ENCODE measurements at regions not wholly inside any gene's neighbourhood (a gene's known extent, or its start where the extent isn't known, plus 50 kb on each side); places are given as distances from the start of the nearest gene placed in this dataset.

GRCh38 chr4:58225460-58225859 is 1115.3 kb upstream of the IGFBP7 start:
- H3K36me3 Mint-ChIP-seq = no peaks in the 10 kb centered on the region
- H3K4me3 Mint-ChIP-seq = no peak overlapping the region
- peaks cover 17% of the 10 kb centered on the region for H3K9me3 Mint-ChIP-seq
- no peaks in the 10 kb centered on the region for H3K4me1 Mint-ChIP-seq
- no peak for DNase-seq (ENCODE audit: low spot score in 2 of 2)
- no peak overlapping the region for H3K27ac Mint-ChIP-seq
- no peak for ATAC-seq (ENCODE audit: low read depth)
- H3K27me3 Mint-ChIP-seq = no peaks in the 10 kb centered on the region

- DNase-seq (ENCODE audit: low spot score in 2 of 2) (no peak), ATAC-seq (ENCODE audit: low read depth) (no peak)
- H3K4me1 Mint-ChIP-seq = no peaks in the 10 kb centered on the region
- peaks cover 14% of the 10 kb centered on the region for H3K9me3 Mint-ChIP-seq
- no peak overlapping the region for H3K4me3 Mint-ChIP-seq
- H3K36me3 Mint-ChIP-seq = no peaks in the 10 kb centered on the region
- H3K27me3 Mint-ChIP-seq = no peaks in the 10 kb centered on the region
- H3K27ac Mint-ChIP-seq = no peak overlapping the region
These were observed 1109.0 kb upstream of the IGFBP7 start for GRCh38 chr4:58219179-58219578.

- no peak overlapping the region for H3K4me3 Mint-ChIP-seq
- no peak for DNase-seq (ENCODE audit: low spot score in 2 of 2)
- peaks cover 9% of the 10 kb centered on the region for H3K9me3 Mint-ChIP-seq
- no peak overlapping the region for H3K27ac Mint-ChIP-seq
- H3K27me3 Mint-ChIP-seq = no peaks in the 10 kb centered on the region
- no peaks in the 10 kb centered on the region for H3K4me1 Mint-ChIP-seq
- no peaks in the 10 kb centered on the region for H3K36me3 Mint-ChIP-seq
- ATAC-seq (ENCODE audit: low read depth) = no peak
These were observed 1106.3 kb upstream of the IGFBP7 start for GRCh38 chr4:58216461-58216860.

GRCh38 chr4:58214376-58214775 is 1104.2 kb upstream of the IGFBP7 start:
- no peaks in the 10 kb centered on the region for H3K27me3 Mint-ChIP-seq
- H3K9me3 Mint-ChIP-seq = peaks cover 6% of the 10 kb centered on the region
- ATAC-seq (ENCODE audit: low read depth) = no peak
- H3K4me1 Mint-ChIP-seq = no peaks in the 10 kb centered on the region
- DNase-seq (ENCODE audit: low spot score in 2 of 2) = no peak
- no peak overlapping the region for H3K4me3 Mint-ChIP-seq
- H3K27ac Mint-ChIP-seq = no peak overlapping the region
- no peaks in the 10 kb centered on the region for H3K36me3 Mint-ChIP-seq

DNA sequence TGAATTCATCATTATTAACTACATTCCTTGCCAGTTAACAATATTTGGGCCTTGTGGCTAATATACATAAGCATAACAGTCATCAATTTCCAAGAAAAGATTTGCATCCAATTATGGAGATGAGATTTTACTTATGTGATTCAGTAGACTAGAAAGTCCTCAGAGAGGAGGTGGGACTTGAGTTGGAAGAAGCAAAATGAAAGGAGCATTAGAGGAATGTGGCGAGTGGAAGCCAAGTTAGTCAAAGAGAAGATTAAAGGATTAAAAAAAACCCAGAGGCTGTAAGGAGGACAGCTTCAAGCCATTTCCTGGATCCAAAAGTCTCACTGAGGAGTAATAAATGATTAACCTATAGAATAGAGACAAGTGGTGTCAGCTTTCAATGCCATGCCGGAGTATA is 1099.4 kb upstream of the IGFBP7 start:
- H3K9me3 Mint-ChIP-seq = peaks cover 3% of the 10 kb centered on the region
- H3K27ac Mint-ChIP-seq = no peak overlapping the region
- no peaks in the 10 kb centered on the region for H3K36me3 Mint-ChIP-seq
- no peaks in the 10 kb centered on the region for H3K27me3 Mint-ChIP-seq
- H3K4me3 Mint-ChIP-seq = no peak overlapping the region
- H3K4me1 Mint-ChIP-seq = no peaks in the 10 kb centered on the region
- ATAC-seq (ENCODE audit: low read depth) (no peak), DNase-seq (ENCODE audit: low spot score in 2 of 2) (no peak)

DNA sequence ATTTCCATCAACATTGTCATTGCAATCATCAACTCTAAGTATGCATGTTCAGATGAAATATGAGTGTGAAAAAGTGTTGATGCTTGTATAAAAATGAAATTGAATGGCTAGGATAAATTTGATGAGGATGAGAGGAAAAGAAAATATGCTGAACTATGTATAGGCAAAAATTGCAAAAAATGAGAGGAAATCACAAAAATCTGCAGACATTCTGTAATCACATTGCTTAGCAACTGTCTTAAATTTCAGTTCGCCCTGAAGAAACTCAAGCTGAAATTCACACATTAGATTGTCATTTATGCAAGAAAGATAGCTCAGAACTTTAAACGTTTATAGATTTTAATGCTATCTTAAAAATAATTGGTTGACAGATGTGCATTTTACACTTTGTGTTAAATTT is 1098.8 kb upstream of the IGFBP7 start:
- Mint-ChIP-seq H3K4me3 (no peak overlapping the region), H3K27me3 (no peaks in the 10 kb centered on the region), H3K36me3 (no peaks in the 10 kb centered on the region), H3K4me1 (no peaks in the 10 kb centered on the region), H3K9me3 (peaks cover 2% of the 10 kb centered on the region), H3K27ac (no peak overlapping the region)
- no peak for ATAC-seq (ENCODE audit: low read depth)
- no peak for DNase-seq (ENCODE audit: low spot score in 2 of 2)

GRCh38 chr4:58205446-58206235 is 1095.5 kb upstream of the IGFBP7 start:
- ATAC-seq (ENCODE audit: low read depth) = no peak
- H3K36me3 Mint-ChIP-seq = no peaks in the 10 kb centered on the region
- no peaks in the 10 kb centered on the region for H3K27me3 Mint-ChIP-seq
- H3K27ac Mint-ChIP-seq = no peak overlapping the region
- DNase-seq (ENCODE audit: low spot score in 2 of 2) = no peak
- no peaks in the 10 kb centered on the region for H3K4me1 Mint-ChIP-seq
- no peak overlapping the region for H3K4me3 Mint-ChIP-seq
- peaks cover 1% of the 10 kb centered on the region for H3K9me3 Mint-ChIP-seq

GRCh38 chr4:58192217-58192616 is 1082.0 kb upstream of the IGFBP7 start:
- Mint-ChIP-seq H3K4me3 (no peak overlapping the region), H3K27ac (no peak overlapping the region), H3K4me1 (no peaks in the 10 kb centered on the region), H3K9me3 (peaks cover 9% of the 10 kb centered on the region), H3K27me3 (no peaks in the 10 kb centered on the region), H3K36me3 (no peaks in the 10 kb centered on the region)
- no peak for ATAC-seq (ENCODE audit: low read depth)
- no peak for DNase-seq (ENCODE audit: low spot score in 2 of 2)

DNA sequence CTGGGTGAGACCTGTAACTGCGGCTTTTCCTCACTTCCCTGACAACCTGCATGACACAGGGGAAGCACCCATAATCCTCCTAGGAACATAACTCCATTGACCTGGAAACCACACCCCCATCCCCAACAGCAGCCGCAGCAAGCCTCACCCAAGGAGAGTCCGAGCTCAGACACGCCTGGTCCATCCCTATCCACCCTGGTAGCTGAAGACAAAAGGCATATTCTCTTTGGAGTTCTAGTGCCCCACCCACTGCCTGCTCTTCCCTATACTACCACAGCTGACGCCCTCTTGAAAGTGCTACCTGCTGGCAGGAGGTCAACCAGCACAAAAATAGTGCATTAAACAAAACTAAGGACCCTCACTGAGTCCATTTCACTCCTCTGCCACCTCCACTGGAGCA is 1080.9 kb upstream of the IGFBP7 start:
- Mint-ChIP-seq H3K36me3 (no peaks in the 10 kb centered on the region), H3K4me3 (no peak overlapping the region), H3K27ac (no peak overlapping the region), H3K27me3 (no peaks in the 10 kb centered on the region), H3K4me1 (no peaks in the 10 kb centered on the region), H3K9me3 (peaks cover 7% of the 10 kb centered on the region)
- DNase-seq (ENCODE audit: low spot score in 2 of 2) = no peak
- no peak for ATAC-seq (ENCODE audit: low read depth)

DNA sequence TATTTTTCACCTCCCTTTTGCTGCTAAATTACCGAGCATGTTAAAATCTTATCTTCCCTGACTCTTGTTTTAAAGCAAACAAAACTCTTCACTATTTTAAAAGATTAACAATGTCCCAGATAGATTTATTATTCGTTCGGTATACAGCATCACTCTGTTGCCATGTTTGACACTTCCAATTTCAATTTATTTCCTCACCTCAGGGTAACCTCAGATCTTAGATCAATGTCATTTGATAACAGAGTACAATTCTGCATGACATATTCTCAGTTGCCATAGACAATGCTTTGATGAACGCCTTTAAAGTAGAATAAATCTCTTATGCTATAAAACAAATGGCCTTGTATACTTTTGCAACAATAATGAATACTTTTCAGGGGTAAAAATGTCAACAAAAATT is 1078.1 kb upstream of the IGFBP7 start:
- H3K36me3 Mint-ChIP-seq = no peaks in the 10 kb centered on the region
- H3K4me3 Mint-ChIP-seq = no peak overlapping the region
- no peaks in the 10 kb centered on the region for H3K4me1 Mint-ChIP-seq
- H3K27ac Mint-ChIP-seq = no peak overlapping the region
- H3K27me3 Mint-ChIP-seq = no peaks in the 10 kb centered on the region
- DNase-seq (ENCODE audit: low spot score in 2 of 2) = no peak
- peaks cover 10% of the 10 kb centered on the region for H3K9me3 Mint-ChIP-seq
- ATAC-seq (ENCODE audit: low read depth) = no peak

DNA sequence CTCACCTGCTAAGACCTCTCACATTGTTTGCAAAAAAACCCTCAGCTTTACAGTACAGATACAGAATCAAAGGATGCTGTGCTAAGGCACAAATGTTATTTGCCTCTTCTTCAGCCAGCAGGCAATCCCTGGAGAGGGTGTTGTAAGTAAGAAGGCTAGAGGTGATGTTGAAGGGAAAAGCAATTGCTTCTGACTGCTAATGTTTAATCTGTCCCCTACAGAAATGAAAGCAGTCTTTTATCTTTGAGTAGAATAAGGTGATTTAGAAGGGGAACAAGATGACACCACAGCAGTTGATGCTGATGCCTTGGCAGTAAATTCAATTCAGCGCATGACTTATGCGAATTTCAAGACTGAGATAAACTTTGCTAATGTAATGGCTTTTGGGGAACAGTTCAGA is 1064.8 kb upstream of the IGFBP7 start:
- H3K27ac Mint-ChIP-seq = no peak overlapping the region
- DNase-seq (ENCODE audit: low spot score in 2 of 2) (no peak), ATAC-seq (ENCODE audit: low read depth) (no peak)
- peaks cover 3% of the 10 kb centered on the region for H3K9me3 Mint-ChIP-seq
- H3K27me3 Mint-ChIP-seq = no peaks in the 10 kb centered on the region
- no peak overlapping the region for H3K4me3 Mint-ChIP-seq
- H3K4me1 Mint-ChIP-seq = no peaks in the 10 kb centered on the region
- H3K36me3 Mint-ChIP-seq = no peaks in the 10 kb centered on the region

GRCh38 chr4:58166490-58166889 is 1056.3 kb upstream of the IGFBP7 start:
- no peak for ATAC-seq (ENCODE audit: low read depth)
- Mint-ChIP-seq H3K27me3 (no peaks in the 10 kb centered on the region), H3K9me3 (peaks cover 7% of the 10 kb centered on the region), H3K36me3 (no peaks in the 10 kb centered on the region), H3K4me3 (no peak overlapping the region), H3K4me1 (no peaks in the 10 kb centered on the region), H3K27ac (no peak overlapping the region)
- DNase-seq (ENCODE audit: low spot score in 2 of 2) = no peak

DNA sequence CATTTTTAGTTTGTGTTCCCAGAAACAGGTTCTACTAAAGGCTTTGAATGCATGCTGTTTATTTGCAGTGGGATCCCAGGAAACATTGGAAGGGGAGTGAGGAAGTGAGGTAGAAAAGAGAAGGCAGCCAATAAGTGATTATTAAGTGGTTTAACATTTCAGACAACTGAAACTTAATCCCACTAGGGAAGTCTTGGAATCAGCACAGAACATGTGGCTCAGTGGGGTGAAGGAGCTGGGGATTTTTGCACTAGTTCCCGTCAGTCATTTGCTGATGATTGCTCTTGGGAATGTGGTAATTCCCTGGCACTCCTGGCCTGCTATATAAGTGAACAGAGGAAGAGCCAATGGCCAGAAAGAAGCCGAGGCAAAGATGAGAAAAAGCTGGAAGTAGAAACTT is 1053.0 kb upstream of the IGFBP7 start:
- DNase-seq (ENCODE audit: low spot score in 2 of 2) (no peak), ATAC-seq (ENCODE audit: low read depth) (no peak)
- Mint-ChIP-seq H3K36me3 (no peaks in the 10 kb centered on the region), H3K27me3 (no peaks in the 10 kb centered on the region), H3K4me3 (no peak overlapping the region), H3K9me3 (peaks cover 1% of the 10 kb centered on the region), H3K4me1 (no peaks in the 10 kb centered on the region), H3K27ac (no peak overlapping the region)

DNA sequence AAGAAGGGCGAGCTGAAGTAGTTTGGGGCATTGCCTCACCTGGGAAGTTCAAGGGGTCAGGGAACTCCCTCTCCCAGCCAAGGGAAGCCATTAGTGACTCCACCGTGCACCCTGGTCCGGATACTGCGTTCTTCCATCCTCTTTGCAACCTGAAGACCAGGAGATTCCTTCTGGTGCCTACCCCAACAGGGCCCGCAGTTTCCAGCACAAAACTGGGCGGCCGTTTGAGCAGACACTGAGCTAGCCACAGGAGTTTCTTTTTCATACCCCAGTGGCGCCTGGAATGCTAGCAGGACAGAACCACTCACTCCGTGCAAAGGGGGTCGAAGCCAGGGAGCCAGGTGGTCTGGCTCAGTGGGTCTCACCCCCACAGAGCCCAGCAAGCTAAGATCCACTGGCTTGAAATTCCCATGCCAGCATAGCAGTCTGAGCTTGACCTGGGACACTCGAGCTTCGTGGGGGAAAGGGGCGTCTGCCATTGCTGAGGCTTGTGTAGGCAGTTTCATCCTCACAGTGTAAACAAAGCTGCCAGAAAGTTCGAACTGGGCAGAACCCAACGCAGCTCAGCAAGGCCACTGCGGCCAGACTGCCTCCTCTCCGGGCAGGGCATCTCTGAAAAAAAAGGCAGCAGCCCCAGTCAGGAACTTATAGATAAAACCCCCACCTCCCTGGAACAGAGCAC is 1039.4 kb upstream of the IGFBP7 start:
- Mint-ChIP-seq H3K27ac (no peak overlapping the region), H3K9me3 (peaks cover 7% of the 10 kb centered on the region), H3K36me3 (no peaks in the 10 kb centered on the region), H3K27me3 (peaks cover 2% of the 10 kb centered on the region), H3K4me1 (no peaks in the 10 kb centered on the region), H3K4me3 (no peak overlapping the region)
- ATAC-seq (ENCODE audit: low read depth) (no peak), DNase-seq (ENCODE audit: low spot score in 2 of 2) (no peak)

DNA sequence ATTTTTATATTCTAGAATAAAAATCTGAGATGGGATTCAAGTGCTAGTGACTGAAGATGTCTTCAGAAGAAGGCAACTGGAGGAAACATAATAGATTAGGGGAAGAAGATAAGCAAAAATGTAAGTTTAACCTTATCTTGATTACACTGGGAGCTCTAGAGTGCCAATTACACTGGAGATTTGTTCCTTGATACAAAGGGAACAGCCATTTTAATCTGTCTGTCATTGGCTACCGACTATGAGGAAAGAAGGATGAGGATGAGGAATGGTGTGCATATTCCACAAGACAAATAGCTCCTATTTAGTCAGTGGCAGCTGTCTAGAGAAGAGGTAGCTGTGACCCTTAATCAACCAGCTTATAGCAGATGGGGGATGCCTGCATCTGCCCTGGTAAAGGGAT is 1034.5 kb upstream of the IGFBP7 start:
- no peaks in the 10 kb centered on the region for H3K36me3 Mint-ChIP-seq
- no peaks in the 10 kb centered on the region for H3K4me1 Mint-ChIP-seq
- peaks cover 1% of the 10 kb centered on the region for H3K9me3 Mint-ChIP-seq

More for the DNA sequence above, 1034.5 kb upstream of the IGFBP7 start:
- Mint-ChIP-seq H3K27me3 (peaks cover 2% of the 10 kb centered on the region), H3K27ac (no peak overlapping the region), H3K4me3 (no peak overlapping the region)
- no peak for DNase-seq (ENCODE audit: low spot score in 2 of 2)
- ATAC-seq (ENCODE audit: low read depth) = no peak

Measured in memory B cell (primary cell).